HepG2 (cell line): ENCODE measurements at regions not wholly inside any gene's neighbourhood (a gene's known extent, or its start where the extent isn't known, plus 50 kb on each side); places are given as distances from the start of the nearest gene placed in this dataset.

Source experiments
- ATF5 ChIP-seq: sonication (generic); formaldehyde crosslinking; IDR thresholded peaks from 2 replicates; pipeline ENCODE4 v1.4.0; 2020; ENCODE audit warnings: mild to moderate bottlenecking, low read depth, missing genetic modification reagents
- CBFB ChIP-seq: sonication (generic); formaldehyde crosslinking; IDR thresholded peaks from 2 replicates; pipeline ENCODE4 v1.4.0; 2020; ENCODE audit warnings: missing genetic modification reagents
- CBX2 ChIP-seq, 2 experiments: fragments of 200-600 bp in 1 of 2; sonication (generic); formaldehyde crosslinking in 1 of 2; IDR thresholded peaks; 2 replicates each; pipeline versions ENCODE4 v1.7.0 to v1.8.1; 2018 to 2022; ENCODE audit warnings: low read depth in 2 of 2, low read length in 1 of 2, mild to moderate bottlenecking in 1 of 2, missing genetic modification reagents in 1 of 2
- GLI4 ChIP-seq: sonication (generic); formaldehyde crosslinking; IDR thresholded peaks from 2 replicates; pipeline ENCODE4 v1.5.1; 2020; ENCODE audit warnings: missing genetic modification reagents, mild to moderate bottlenecking, moderate library complexity, borderline replicate concordance
- ISL2 ChIP-seq: sonication (generic); formaldehyde crosslinking; IDR thresholded peaks from 2 replicates; pipeline ENCODE4 v1.5.0; 2020; ENCODE audit warnings: missing genetic modification reagents
- JUNB ChIP-seq: sonication (generic); formaldehyde crosslinking; IDR thresholded peaks from 2 replicates; pipeline ENCODE4 v1.8.0; 2022; ENCODE audit warnings: missing genetic modification reagents, mild to moderate bottlenecking, borderline replicate concordance
- KDM2A ChIP-seq: sonication (generic); formaldehyde crosslinking; IDR thresholded peaks from 2 replicates; pipeline ENCODE4 v1.4.0; 2020; ENCODE audit warnings: low read depth, missing genetic modification reagents, borderline replicate concordance
- KDM3A ChIP-seq: IDR thresholded peaks from 2 replicates; pipeline ENCODE4 v1.6.1; 2018; ENCODE audit warnings: low read depth, missing compliant biosample characterization
- PHB2 ChIP-seq: fragments of 450-650 bp; IDR thresholded peaks from 2 replicates; pipeline ENCODE4 v1.6.1; 2018; ENCODE audit not compliant: partially characterized antibody
- RFX1 ChIP-seq: fragments of 450-650 bp; IDR thresholded peaks from 2 replicates; pipeline ENCODE4 v1.6.1; 2017
- USF2 ChIP-seq, 2 experiments: sonication (generic) in 1 of 2; formaldehyde crosslinking in 1 of 2; IDR thresholded peaks; 2 replicates each; pipeline versions ENCODE4 v1.5.1 to v1.6.1; 2011 to 2020; ENCODE audit warnings: borderline replicate concordance in 1 of 2, low read depth in 1 of 2, low read length in 1 of 2, mild to moderate bottlenecking in 1 of 2, missing genetic modification reagents in 1 of 2, moderate library complexity in 1 of 2
- ZFP36L2 ChIP-seq: sonication (generic); formaldehyde crosslinking; IDR thresholded peaks from 2 replicates; pipeline ENCODE4 v1.4.0; 2020; ENCODE audit warnings: missing genetic modification reagents
- ZMYM4 ChIP-seq: sonication (generic); formaldehyde crosslinking; IDR thresholded peaks from 2 replicates; pipeline ENCODE4 v1.8.1; 2023; ENCODE audit warnings: mild to moderate bottlenecking, missing genetic modification reagents
- ZNF160 ChIP-seq: sonication (generic); formaldehyde crosslinking; IDR thresholded peaks from 2 replicates; pipeline ENCODE4 v1.8.0; 2022; ENCODE audit warnings: mild to moderate bottlenecking, inconsistent platforms, missing genetic modification reagents
- ZXDC ChIP-seq: sonication (generic); formaldehyde crosslinking; IDR thresholded peaks from 2 replicates; pipeline ENCODE4 v1.5.0; 2020; ENCODE audit warnings: mild to moderate bottlenecking, missing genetic modification reagents
- TF ChIP-seq, protein P1 (sequence below): sonication (generic); formaldehyde crosslinking; IDR thresholded peaks from 2 replicates; pipeline ENCODE4 v1.9.0; 2022; ENCODE audit warnings: low read depth, missing genetic modification reagents
- TF ChIP-seq, protein P2 (sequence below): sonication (generic); formaldehyde crosslinking; IDR thresholded peaks from 2 replicates; pipeline ENCODE4 v1.8.1; 2023; ENCODE audit warnings: mild to moderate bottlenecking, missing genetic modification reagents, borderline replicate concordance
- TF ChIP-seq, protein P3 (sequence below): IDR thresholded peaks from 2 replicates; pipeline ENCODE4 v1.6.1; 2012; ENCODE audit warnings: low read depth, low read length, improper control_type of control experiment

DNA sequence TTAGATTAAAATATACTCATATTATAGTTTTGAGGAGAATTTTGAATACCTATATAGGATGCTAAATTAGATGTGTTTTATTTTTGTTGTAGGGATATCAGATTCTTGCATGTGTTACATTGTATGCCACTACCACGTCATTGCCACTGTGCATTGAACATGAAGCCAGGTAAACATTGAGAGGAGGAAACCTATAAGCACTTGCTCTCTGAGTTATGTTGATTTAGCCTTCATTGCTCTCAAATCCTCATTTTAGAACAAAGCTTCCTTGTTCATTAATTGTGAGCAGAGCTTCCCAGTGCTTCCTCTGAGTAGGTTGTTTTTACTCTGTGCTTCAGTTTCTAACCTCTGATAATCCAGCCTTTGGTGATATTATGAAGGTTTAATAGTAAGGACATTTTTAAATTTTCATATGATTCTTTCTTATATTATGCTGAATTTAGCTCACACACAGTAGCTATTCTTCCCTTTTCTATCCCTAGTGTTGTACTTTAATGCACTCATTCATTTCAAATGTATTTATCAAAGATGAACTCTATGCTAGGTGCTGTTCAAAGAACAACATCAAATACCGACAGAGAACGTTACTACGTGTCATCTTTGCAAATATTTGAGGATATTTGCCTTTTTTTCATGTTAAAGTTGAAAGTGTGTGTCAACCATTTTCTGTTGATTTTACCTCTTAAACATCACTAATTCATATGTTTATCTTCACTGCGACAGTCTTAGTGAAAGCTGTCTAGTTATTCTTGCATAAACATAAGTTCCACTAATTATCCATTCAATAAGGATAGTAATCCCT is 1448.0 kb upstream of the MIR17HG start (continued):
- TF ChIP-seq JUNB (CRISPR knock-in tag) (no peak), ZNF160 (CRISPR knock-in tag) (no peak), ZFP36L2 (CRISPR knock-in tag) (no peak), KDM3A (CRISPR knock-in tag) (no peak), GLI4 (no peak), KDM2A (CRISPR knock-in tag) (no peak), ZXDC (CRISPR knock-in tag) (no peak), ISL2 (CRISPR knock-in tag) (peak; percentile 88; the same call in 1 of the 2 replicates), ATF5 (CRISPR knock-in tag) (no peak), ZMYM4 (CRISPR knock-in tag) (no peak), CBFB (CRISPR knock-in tag) (no peak), CBX2 (IDR thresholded peaks at IDR 0.05; ENCODE audit: low read depth, low read length) (no peak), CBX2 (CRISPR knock-in tag; IDR thresholded peaks at IDR 0.05; ENCODE audit: low read depth) (no peak), RFX1 (no peak), PHB2 (no peak), USF2 (IDR thresholded peaks at IDR 0.05; ENCODE audit: low read depth, low read length) (no peak), USF2 (CRISPR knock-in tag; IDR thresholded peaks at IDR 0.05; ENCODE audit: borderline replicate concordance) (no peak)
- TF ChIP-seq, protein P1, sequence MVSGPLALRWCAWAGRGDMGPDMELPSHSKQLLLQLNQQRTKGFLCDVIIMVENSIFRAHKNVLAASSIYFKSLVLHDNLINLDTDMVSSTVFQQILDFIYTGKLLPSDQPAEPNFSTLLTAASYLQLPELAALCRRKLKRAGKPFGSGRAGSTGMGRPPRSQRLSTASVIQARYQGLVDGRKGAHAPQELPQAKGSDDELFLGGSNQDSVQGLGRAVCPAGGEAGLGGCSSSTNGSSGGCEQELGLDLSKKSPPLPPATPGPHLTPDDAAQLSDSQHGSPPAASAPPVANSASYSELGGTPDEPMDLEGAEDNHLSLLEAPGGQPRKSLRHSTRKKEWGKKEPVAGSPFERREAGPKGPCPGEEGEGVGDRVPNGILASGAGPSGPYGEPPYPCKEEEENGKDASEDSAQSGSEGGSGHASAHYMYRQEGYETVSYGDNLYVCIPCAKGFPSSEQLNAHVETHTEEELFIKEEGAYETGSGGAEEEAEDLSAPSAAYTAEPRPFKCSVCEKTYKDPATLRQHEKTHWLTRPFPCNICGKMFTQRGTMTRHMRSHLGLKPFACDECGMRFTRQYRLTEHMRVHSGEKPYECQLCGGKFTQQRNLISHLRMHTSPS (CRISPR knock-in tag): no peak
- TF ChIP-seq, protein P2, sequence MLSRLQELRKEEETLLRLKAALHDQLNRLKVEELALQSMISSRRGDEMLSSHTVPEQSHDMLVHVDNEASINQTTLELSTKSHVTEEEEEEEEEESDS (CRISPR knock-in tag): no peak
- TF ChIP-seq, protein P3, sequence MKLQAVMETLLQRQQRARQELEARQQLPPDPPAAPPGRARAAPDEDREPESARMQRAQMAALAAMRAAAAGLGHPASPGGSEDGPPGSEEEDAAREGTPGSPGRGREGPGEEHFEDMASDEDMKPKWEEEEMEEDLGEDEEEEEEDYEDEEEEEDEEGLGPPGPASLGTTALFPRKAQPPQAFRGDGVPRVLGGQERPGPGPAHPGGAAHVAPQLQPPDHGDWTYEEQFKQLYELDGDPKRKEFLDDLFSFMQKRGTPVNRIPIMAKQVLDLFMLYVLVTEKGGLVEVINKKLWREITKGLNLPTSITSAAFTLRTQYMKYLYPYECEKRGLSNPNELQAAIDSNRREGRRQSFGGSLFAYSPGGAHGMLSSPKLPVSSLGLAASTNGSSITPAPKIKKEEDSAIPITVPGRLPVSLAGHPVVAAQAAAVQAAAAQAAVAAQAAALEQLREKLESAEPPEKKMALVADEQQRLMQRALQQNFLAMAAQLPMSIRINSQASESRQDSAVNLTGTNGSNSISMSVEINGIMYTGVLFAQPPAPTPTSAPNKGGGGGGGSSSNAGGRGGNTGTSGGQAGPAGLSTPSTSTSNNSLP: no peak; the same call in 1 of the 2 replicates
